ENCODE measurements at regions not wholly inside any gene's neighbourhood (a gene's known extent, or its start where the extent isn't known, plus 50 kb on each side); places are given as distances from the start of the nearest gene placed in this dataset.
"Not testable (repeated sequence)": the region's sequence is repeated elsewhere in the genome, so short reads cannot be mapped to it uniquely, and the experiment has no call there.

DNA sequence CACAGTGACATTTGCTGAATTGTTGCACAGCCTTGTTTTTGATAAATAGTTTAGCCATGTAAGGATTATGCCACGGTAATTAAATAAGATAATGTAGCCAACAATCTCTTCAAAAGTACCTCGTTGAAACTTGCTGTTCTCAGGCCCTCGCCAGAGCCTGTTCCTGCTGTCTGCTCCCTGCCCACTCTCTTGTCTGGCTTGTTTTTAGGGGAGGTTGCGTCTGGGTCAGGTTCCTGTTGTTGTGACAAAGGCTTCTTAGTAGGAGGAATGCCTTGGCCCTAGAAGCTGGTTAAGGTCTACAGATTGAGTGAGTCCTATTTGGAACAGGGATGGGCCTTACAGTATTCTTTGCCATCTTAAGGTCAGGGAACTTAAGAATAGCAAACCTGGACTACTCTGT is 294.0 kb upstream of the NOTCH2NLA start:
- H3K4me3 Mint-ChIP-seq (ENCODE audit: low read depth); H3K27ac Mint-ChIP-seq; DNase-seq (ENCODE audit: low spot score, unreplicated experiment); H3K4me1 Mint-ChIP-seq (ENCODE audit: low read depth); H3K27me3 Mint-ChIP-seq; H3K36me3 Mint-ChIP-seq (ENCODE audit: insufficient read depth); H3K9me3 Mint-ChIP-seq (ENCODE audit: low read depth): not testable (repeated sequence)

GRCh38 chr1:146522345-146522744 is 293.5 kb upstream of the NOTCH2NLA start:
- not testable (repeated sequence) for H3K36me3 Mint-ChIP-seq (ENCODE audit: insufficient read depth); H3K4me1 Mint-ChIP-seq (ENCODE audit: low read depth); H3K27ac Mint-ChIP-seq; H3K4me3 Mint-ChIP-seq (ENCODE audit: low read depth); H3K27me3 Mint-ChIP-seq; DNase-seq (ENCODE audit: low spot score, unreplicated experiment); H3K9me3 Mint-ChIP-seq (ENCODE audit: low read depth)

DNA sequence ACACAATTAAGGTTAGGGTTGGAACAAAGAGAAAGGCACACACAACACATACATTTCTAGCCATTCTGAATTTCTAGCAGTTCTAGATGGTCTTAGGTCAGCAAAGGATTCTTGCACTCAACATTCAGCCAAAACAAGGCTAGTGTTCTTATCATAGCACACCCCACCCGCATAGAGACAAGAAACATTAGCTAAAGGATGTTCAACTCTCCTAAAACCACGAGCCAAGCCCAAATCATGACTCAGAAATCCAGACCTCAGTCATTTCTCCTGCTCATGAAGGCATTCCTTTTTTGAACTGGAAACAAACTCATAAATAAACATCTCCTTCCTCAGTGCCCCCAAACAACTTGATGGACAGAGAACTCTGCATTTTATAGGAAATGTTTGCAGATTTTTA is 293.0 kb upstream of the NOTCH2NLA start:
- H3K27ac Mint-ChIP-seq = not testable (repeated sequence)

DNA sequence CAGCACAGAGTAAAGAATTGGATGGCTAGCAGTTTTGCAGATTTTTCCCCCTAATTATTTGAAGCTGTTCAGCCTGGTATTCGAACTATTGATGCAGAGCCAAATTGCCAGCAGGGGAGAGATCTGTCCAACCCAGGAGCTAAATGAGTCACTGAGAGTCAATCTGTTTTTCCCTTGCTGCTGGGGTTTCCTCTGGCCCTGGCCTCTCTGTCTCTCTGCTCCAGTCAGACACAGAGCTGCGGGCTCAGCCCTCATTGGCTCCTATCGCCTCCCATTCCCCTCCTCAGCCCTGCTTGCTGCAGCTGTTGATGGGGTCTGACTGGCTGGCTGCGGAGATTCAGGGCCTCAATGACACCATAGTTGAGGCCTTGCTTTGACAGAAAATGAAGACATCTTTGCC is 284.9 kb upstream of the NOTCH2NLA start:
- not testable (repeated sequence) for H3K36me3 Mint-ChIP-seq (ENCODE audit: insufficient read depth); H3K9me3 Mint-ChIP-seq (ENCODE audit: low read depth); H3K27me3 Mint-ChIP-seq; DNase-seq (ENCODE audit: low spot score, unreplicated experiment); H3K27ac Mint-ChIP-seq; H3K4me3 Mint-ChIP-seq (ENCODE audit: low read depth); H3K4me1 Mint-ChIP-seq (ENCODE audit: low read depth)

More for the DNA sequence above, 293.0 kb upstream of the NOTCH2NLA start:
- H3K9me3 Mint-ChIP-seq (ENCODE audit: low read depth); H3K36me3 Mint-ChIP-seq (ENCODE audit: insufficient read depth); H3K4me1 Mint-ChIP-seq (ENCODE audit: low read depth); H3K27me3 Mint-ChIP-seq; DNase-seq (ENCODE audit: low spot score, unreplicated experiment); H3K4me3 Mint-ChIP-seq (ENCODE audit: low read depth): not testable (repeated sequence)

DNA sequence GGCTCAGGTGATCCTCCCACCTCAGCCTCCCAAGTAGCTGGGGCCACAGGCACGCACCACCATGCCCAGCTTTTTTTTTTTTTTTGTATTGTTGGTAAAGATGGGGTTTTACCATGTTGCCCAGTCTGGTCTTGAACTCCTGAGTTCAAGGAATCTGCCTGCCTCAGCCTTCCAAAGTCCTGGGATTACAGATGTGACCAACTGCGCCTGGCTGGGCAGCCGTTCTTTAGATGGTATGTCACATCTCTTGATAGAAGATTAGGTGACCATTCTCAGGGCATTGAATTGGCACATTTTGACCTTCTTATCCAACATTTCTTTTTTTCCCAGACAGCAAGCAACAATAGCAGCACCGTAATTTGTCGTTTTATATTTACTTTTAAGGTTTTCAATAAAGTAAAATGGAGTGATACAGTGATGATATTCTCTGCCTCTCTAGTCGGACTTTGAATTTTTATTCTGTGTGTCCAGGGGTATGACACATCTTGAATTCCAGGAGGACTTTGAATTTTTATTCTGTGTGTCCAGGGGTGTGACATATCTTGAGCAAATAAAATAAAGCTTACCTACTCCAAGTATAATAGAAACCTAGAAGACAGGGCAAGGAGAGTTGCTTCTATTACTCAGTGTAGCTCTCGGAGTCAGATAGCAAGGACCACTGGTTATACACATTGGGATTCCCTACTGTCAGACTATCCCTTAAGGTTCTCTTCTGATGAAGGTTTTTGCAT is 282.4 kb upstream of the NOTCH2NLA start:
- not testable (repeated sequence) for H3K27ac Mint-ChIP-seq; DNase-seq (ENCODE audit: low spot score, unreplicated experiment); H3K4me1 Mint-ChIP-seq (ENCODE audit: low read depth); H3K4me3 Mint-ChIP-seq (ENCODE audit: low read depth); H3K9me3 Mint-ChIP-seq (ENCODE audit: low read depth); H3K27me3 Mint-ChIP-seq; H3K36me3 Mint-ChIP-seq (ENCODE audit: insufficient read depth)

GRCh38 chr1:146510248-146510983 is 281.6 kb upstream of the NOTCH2NLA start:
- H3K27me3 Mint-ChIP-seq; H3K9me3 Mint-ChIP-seq (ENCODE audit: low read depth); H3K4me1 Mint-ChIP-seq (ENCODE audit: low read depth); H3K4me3 Mint-ChIP-seq (ENCODE audit: low read depth); H3K36me3 Mint-ChIP-seq (ENCODE audit: insufficient read depth); H3K27ac Mint-ChIP-seq; DNase-seq (ENCODE audit: low spot score, unreplicated experiment): not testable (repeated sequence)

GRCh38 chr1:146504121-146504520 is 275.3 kb upstream of the NOTCH2NLA start:
- H3K4me1 Mint-ChIP-seq (ENCODE audit: low read depth); H3K27me3 Mint-ChIP-seq; DNase-seq (ENCODE audit: low spot score, unreplicated experiment); H3K9me3 Mint-ChIP-seq (ENCODE audit: low read depth); H3K36me3 Mint-ChIP-seq (ENCODE audit: insufficient read depth); H3K4me3 Mint-ChIP-seq (ENCODE audit: low read depth); H3K27ac Mint-ChIP-seq: not testable (repeated sequence)

DNA sequence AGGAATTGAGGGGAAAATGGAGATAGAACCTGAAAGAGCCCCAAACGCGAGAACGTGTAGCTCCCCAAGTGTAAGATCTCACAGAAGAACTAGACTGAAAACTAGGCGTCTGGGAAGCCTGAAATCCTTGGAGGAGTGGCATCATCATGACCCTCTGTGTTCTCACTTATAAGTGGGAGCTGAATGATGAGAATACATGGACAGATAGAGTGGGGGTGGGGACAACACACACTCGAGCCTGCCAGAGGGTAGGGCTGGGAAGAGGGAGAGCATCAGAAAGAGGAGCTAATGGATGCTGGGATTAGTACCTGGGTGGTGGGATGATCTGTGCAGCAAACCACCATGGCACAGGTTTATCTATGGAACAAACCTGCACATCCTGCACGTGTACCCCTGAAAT is 258.7 kb upstream of the NOTCH2NLA start:
- not testable (repeated sequence) for H3K27ac Mint-ChIP-seq; H3K27me3 Mint-ChIP-seq; H3K9me3 Mint-ChIP-seq (ENCODE audit: low read depth); H3K4me1 Mint-ChIP-seq (ENCODE audit: low read depth); DNase-seq (ENCODE audit: low spot score, unreplicated experiment); H3K36me3 Mint-ChIP-seq (ENCODE audit: insufficient read depth); H3K4me3 Mint-ChIP-seq (ENCODE audit: low read depth)

GRCh38 chr1:146487155-146487554 is 258.3 kb upstream of the NOTCH2NLA start:
- not testable (repeated sequence) for H3K27ac Mint-ChIP-seq; H3K9me3 Mint-ChIP-seq (ENCODE audit: low read depth); H3K4me1 Mint-ChIP-seq (ENCODE audit: low read depth); H3K27me3 Mint-ChIP-seq; H3K36me3 Mint-ChIP-seq (ENCODE audit: insufficient read depth); H3K4me3 Mint-ChIP-seq (ENCODE audit: low read depth); DNase-seq (ENCODE audit: low spot score, unreplicated experiment)

- H3K4me3 Mint-ChIP-seq (ENCODE audit: low read depth); H3K4me1 Mint-ChIP-seq (ENCODE audit: low read depth); H3K27ac Mint-ChIP-seq; H3K9me3 Mint-ChIP-seq (ENCODE audit: low read depth); DNase-seq (ENCODE audit: low spot score, unreplicated experiment); H3K27me3 Mint-ChIP-seq; H3K36me3 Mint-ChIP-seq (ENCODE audit: insufficient read depth): not testable (repeated sequence)
Observed at GRCh38 chr1:146486300-146487014, 257.6 kb upstream of the NOTCH2NLA start.

DNA sequence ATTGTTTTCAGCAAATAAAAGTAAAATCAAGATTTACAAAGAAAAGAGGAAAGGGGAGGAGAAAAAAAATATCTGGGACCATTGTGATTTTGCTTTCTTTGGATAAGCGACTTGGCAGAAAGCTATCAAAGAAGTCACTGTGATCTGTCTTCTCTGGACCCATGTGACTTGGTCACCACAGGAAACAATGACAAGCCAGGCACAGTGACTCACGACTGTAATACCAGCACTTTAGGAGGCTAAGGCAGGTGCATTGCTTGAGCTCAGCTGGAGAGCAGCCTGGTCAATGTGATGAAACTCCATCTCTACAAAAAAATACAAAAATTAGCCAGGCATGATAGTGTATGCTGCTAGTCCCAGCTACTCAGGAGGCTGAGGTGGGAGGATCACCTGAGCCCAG is 255.4 kb upstream of the NOTCH2NLA start:
- not testable (repeated sequence) for H3K36me3 Mint-ChIP-seq (ENCODE audit: insufficient read depth); H3K27me3 Mint-ChIP-seq; H3K4me1 Mint-ChIP-seq (ENCODE audit: low read depth); H3K27ac Mint-ChIP-seq; H3K9me3 Mint-ChIP-seq (ENCODE audit: low read depth); DNase-seq (ENCODE audit: low spot score, unreplicated experiment); H3K4me3 Mint-ChIP-seq (ENCODE audit: low read depth)

GRCh38 chr1:146479188-146479587 is 250.4 kb upstream of the NOTCH2NLA start:
- not testable (repeated sequence) for H3K27me3 Mint-ChIP-seq; DNase-seq (ENCODE audit: low spot score, unreplicated experiment); H3K36me3 Mint-ChIP-seq (ENCODE audit: insufficient read depth); H3K9me3 Mint-ChIP-seq (ENCODE audit: low read depth); H3K27ac Mint-ChIP-seq; H3K4me1 Mint-ChIP-seq (ENCODE audit: low read depth); H3K4me3 Mint-ChIP-seq (ENCODE audit: low read depth)
